Tibial artery (tissue), 4 donors: ENCODE measurements at regions not wholly inside any gene's neighbourhood (a gene's known extent, or its start where the extent isn't known, plus 50 kb on each side); places are given as distances from the start of the nearest gene placed in this dataset.
A peak's percentile ranks its signal among the peaks of the same experiment; 100 is the strongest.

ENCODE experiments used
- DNase-seq, 2 donors: peaks; one replicate each; pipeline ENCODE4 v3.0.0-alpha.2; 2019
- H3K27ac ChIP-seq, 2 donors: fragments of 200-600 bp; sonication (generic) in 1 of 2; 1 replicate in 1 of 2; 2 replicates in 1 of 2; pipeline ENCODE4 v1.5.1; 2018 to 2019; ENCODE audit warnings: mild to moderate bottlenecking in 1 of 2
- H3K27me3 ChIP-seq, 2 donors: fragments of 200-600 bp; sonication (generic) in 1 of 2; one replicate each; pipeline versions ENCODE4 v1.5.1 to v1.6.0; 2016 to 2019
- H3K36me3 ChIP-seq, 3 donors: fragments of 200-600 bp; sonication (generic) in 2 of 3; one replicate each; pipeline ENCODE4 v1.5.1; 2016 to 2019; ENCODE audit warnings: mild to moderate bottlenecking in 2 of 3
- H3K4me1 ChIP-seq, 4 donors: fragments of 200-600 bp; sonication (generic) in 2 of 4; 1 replicate in 3 of 4; 2 replicates in 1 of 4; pipeline ENCODE4 v1.5.1; 2016 to 2019
- H3K4me3 ChIP-seq, 2 donors: fragments of 200-600 bp; sonication (generic) in 1 of 2; 1 replicate in 1 of 2; 2 replicates in 1 of 2; pipeline ENCODE4 v1.5.1; 2018 to 2019; ENCODE audit warnings: mild to moderate bottlenecking in 2 of 2
- H3K9me3 ChIP-seq, 3 donors: fragments of 200-600 bp; sonication (generic) in 1 of 3; one replicate each; pipeline ENCODE4 v1.5.1; 2016 to 2019
- CTCF ChIP-seq, 2 experiments: fragments of 200-600 bp in 1 of 2; fragments of 450-650 bp in 1 of 2; IDR thresholded peaks; one replicate each; pipeline ENCODE4 v1.5.1; 2017 to 2019; ENCODE audit warnings: antibody characterized with exemption in 2 of 2, mild to moderate bottlenecking in 1 of 2, moderate library complexity in 1 of 2
- intact Hi-C: fragments of 100-400 bp; cut with DNase I; formaldehyde crosslinking; loops from one replicate; pipeline ENCODE4 v1.15.0; 2023; ENCODE audit warnings: low total_unique reads

GRCh38 chr7:113561446-113561845, 357.4 kb downstream of the PPP1R3A start:
- H3K36me3 ChIP-seq = no peaks in the 10 kb centered on the region
- no peaks in the 10 kb centered on the region for H3K27me3 ChIP-seq
- H3K9me3 ChIP-seq = no peaks in the 10 kb centered on the region
- peaks cover 0 to 21% (median 6%) of the 10 kb centered on the region in 4 donors for H3K4me1 ChIP-seq
- peak overlapping the region; percentile 25 to 42 for H3K27ac ChIP-seq
- intact Hi-C loops = no loop called here
- H3K4me3 ChIP-seq = no peak overlapping the region
- no peak for DNase-seq
- no peak for TF ChIP-seq CTCF (IDR thresholded peaks at IDR 0.05)

GRCh38 chr7:113550966-113551365, 367.8 kb downstream of the PPP1R3A start:
- intact Hi-C loops = no loop called here
- no peak overlapping the region for H3K27ac ChIP-seq
- no peaks in the 10 kb centered on the region for H3K27me3 ChIP-seq
- no peaks in the 10 kb centered on the region for H3K9me3 ChIP-seq
- no peak for TF ChIP-seq CTCF (IDR thresholded peaks at IDR 0.05)
- DNase-seq = no peak
- no peaks in the 10 kb centered on the region for H3K4me1 ChIP-seq
- no peak overlapping the region for H3K4me3 ChIP-seq
- no peaks in the 10 kb centered on the region for H3K36me3 ChIP-seq

DNA sequence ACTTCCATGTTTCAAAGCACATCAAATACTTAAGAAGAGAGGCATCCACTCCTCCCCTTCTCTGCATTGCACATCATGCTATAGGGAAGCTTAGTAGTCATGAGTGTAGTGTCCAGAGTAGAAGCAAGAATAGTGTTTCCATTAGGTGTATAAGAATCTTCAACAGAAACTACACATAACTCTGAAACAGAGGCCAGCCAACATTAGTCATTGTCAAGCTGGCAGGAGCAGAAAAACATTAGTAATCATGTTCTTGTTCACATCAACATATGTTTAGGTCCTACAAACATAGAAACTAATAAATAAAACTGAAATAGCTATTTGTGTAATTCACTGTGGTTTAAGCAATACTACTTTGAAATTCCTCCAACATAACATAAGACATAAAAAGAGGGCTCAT, 370.2 kb downstream of the PPP1R3A start:
- intact Hi-C loops = no loop called here
- DNase-seq = no peak
- TF ChIP-seq CTCF (IDR thresholded peaks at IDR 0.05) = no peak

GRCh38 chr7:113548137-113548536, 370.7 kb downstream of the PPP1R3A start:
- Histone ChIP-seq H3K27me3 (no peaks in the 10 kb centered on the region), H3K4me1 (no peaks in the 10 kb centered on the region), H3K27ac (no peak overlapping the region), H3K36me3 (no peaks in the 10 kb centered on the region), H3K4me3 (no peak overlapping the region), H3K9me3 (no peaks in the 10 kb centered on the region)
- intact Hi-C loops = no loop called here
- no peak for TF ChIP-seq CTCF (IDR thresholded peaks at IDR 0.05)
- no peak for DNase-seq

More for the DNA sequence above, 370.2 kb downstream of the PPP1R3A start:
- Histone ChIP-seq H3K27ac (no peak overlapping the region), H3K36me3 (no peaks in the 10 kb centered on the region), H3K9me3 (no peaks in the 10 kb centered on the region), H3K4me1 (no peaks in the 10 kb centered on the region), H3K27me3 (no peaks in the 10 kb centered on the region), H3K4me3 (no peak overlapping the region)

DNA sequence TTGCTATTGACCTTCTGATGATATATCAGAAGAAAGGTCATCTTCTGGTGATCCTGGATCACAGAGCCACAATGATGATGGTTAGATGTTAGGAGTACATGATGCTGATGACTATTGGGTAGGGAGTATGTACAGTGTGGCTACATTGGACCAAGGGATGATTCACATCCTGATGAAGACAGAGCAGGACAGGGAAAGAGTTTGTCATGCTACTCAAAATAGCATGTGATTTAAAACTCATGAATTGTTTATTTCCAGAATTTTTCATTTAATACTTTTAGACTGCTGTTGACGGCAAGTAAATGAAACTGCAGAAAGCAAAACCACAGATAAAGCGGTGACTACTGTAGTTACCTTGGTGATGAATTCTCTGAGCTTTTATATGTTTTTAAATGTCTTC, 397.3 kb downstream of the PPP1R3A start:
- Histone ChIP-seq H3K36me3 (no peaks in the 10 kb centered on the region), H3K9me3 (no peaks in the 10 kb centered on the region), H3K4me3 (no peak overlapping the region), H3K27ac (no peak overlapping the region), H3K27me3 (no peaks in the 10 kb centered on the region), H3K4me1 (peaks cover 0 to 7% (median 0%) of the 10 kb centered on the region in 4 donors)
- intact Hi-C loops = no loop called here
- DNase-seq = no peak
- TF ChIP-seq CTCF (IDR thresholded peaks at IDR 0.05) = no peak

- Histone ChIP-seq H3K27ac (no peak overlapping the region), H3K4me1 (no peaks in the 10 kb centered on the region), H3K4me3 (no peak overlapping the region), H3K9me3 (no peaks in the 10 kb centered on the region), H3K27me3 (no peaks in the 10 kb centered on the region), H3K36me3 (no peaks in the 10 kb centered on the region)
- no peak for TF ChIP-seq CTCF (IDR thresholded peaks at IDR 0.05)
- DNase-seq = no peak
- intact Hi-C loops = no loop called here
Observed at GRCh38 chr7:113519472-113519871, 399.3 kb downstream of the PPP1R3A start.
